Lung (tissue), 11 donors: ENCODE measurements at regions not wholly inside any gene's neighbourhood (a gene's known extent, or its start where the extent isn't known, plus 50 kb on each side); places are given as distances from the start of the nearest gene placed in this dataset.

Source experiments
- ATAC-seq: fragments of 200-7000 bp; cut with Tn5 transposase; one replicate; pipeline ENCODE4 v1.9.1; 2020; ENCODE audit warnings: moderate number of reproducible peaks; ENCODE audit not compliant: insufficient read depth, low FRiP score
- DNase-seq, 3 donors: peaks; one replicate each; pipeline ENCODE4 v3.0.0-alpha.2; 2013 to 2017
- H3K27ac ChIP-seq, 2 donors: one replicate each; pipeline ENCODE4 v1.5.1; 2013; ENCODE audit warnings: mild to moderate bottlenecking in 2 of 2, moderate library complexity in 2 of 2, control low read depth in 1 of 2, inconsistent platforms in 1 of 2, low read depth in 1 of 2, low read length in 1 of 2
- H3K27me3 ChIP-seq, 3 donors: one replicate each; pipeline ENCODE4 v1.5.1; 2013; ENCODE audit warnings: low read length in 2 of 3; ENCODE audit not compliant: control insufficient read depth in 3 of 3, insufficient read depth in 3 of 3
- H3K36me3 ChIP-seq, 4 donors: one replicate each; pipeline ENCODE4 v1.5.1; 2013; ENCODE audit warnings: low read length in 4 of 4, mild to moderate bottlenecking in 1 of 4, moderate library complexity in 1 of 4; ENCODE audit not compliant: control insufficient read depth in 4 of 4, insufficient read depth in 4 of 4
- H3K4me1 ChIP-seq, 5 donors: one replicate each; pipeline ENCODE4 v1.5.1; 2013; ENCODE audit warnings: low read length in 5 of 5, mild to moderate bottlenecking in 2 of 5, moderate library complexity in 1 of 5; ENCODE audit not compliant: control insufficient read depth in 5 of 5, insufficient read depth in 5 of 5
- H3K4me3 ChIP-seq: one replicate; pipeline ENCODE4 v1.5.1; 2013; ENCODE audit warnings: mild to moderate bottlenecking, control low read depth, moderate library complexity
- H3K9ac ChIP-seq, 2 donors: one replicate each; pipeline ENCODE4 v1.5.1; 2013; ENCODE audit warnings: low read length in 2 of 2, control low read depth in 1 of 2; ENCODE audit not compliant: insufficient read depth in 1 of 2
- H3K9me3 ChIP-seq, 4 donors: one replicate each; pipeline ENCODE4 v1.5.1; 2013; ENCODE audit warnings: low read length in 3 of 4, mild to moderate bottlenecking in 1 of 4, moderate library complexity in 1 of 4; ENCODE audit not compliant: control insufficient read depth in 4 of 4, insufficient read depth in 3 of 4
- CTCF ChIP-seq: IDR thresholded peaks from 2 replicates; pipeline ENCODE4 v1.5.1; 2012; ENCODE audit warnings: mild to moderate bottlenecking; ENCODE audit errors: control extremely low read depth, extremely low read depth
- WGBS, 2 donors: extraction: QIAGEN DNeasy Blood & Tissue Kit; methylation state at CpG; one replicate each; pipeline ENCODE4 v1.1.7; 2013; 5-methylcytosine and 5-hydroxymethylcytosine counted together
- donor health status: control.
- donor health status: control.
- donor health status: Bipolar disorder and iron deficiency.
- donor health status: healthy.
- donor health status: DM: yes; HTN: yes; CAD: no.

DNA sequence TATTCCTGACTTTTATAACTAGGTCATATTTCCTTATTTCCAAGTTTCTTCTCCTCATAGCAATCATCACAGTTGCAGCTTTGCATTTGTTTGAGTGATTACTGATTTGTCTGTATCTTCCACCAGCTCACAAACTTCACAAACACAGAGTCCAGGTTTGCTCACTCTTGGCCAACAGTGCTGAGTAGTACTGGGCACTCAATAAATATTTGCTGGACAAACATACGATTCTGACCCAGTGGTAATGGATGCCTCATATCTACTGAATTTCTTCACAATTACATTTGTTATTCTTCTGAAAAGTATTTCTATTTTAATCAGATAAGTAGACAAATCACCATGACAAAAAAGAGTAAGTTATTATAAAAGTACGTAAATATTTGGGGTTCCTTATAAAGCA lies 516.3 kb downstream of the TDRD15 start:
- H3K9ac ChIP-seq = no peak overlapping the region
- 64 to 77% methylated on average over 2 of the region's 2 CpGs for WGBS, 2 donors
- no peak overlapping the region for H3K27ac ChIP-seq
- no peaks in the 10 kb centered on the region for H3K9me3 ChIP-seq
- H3K4me3 ChIP-seq = no peak overlapping the region
- TF ChIP-seq CTCF = no peak
- peak in 1 of 3 donors; percentile 16 for DNase-seq
- H3K27me3 ChIP-seq = no peaks in the 10 kb centered on the region
- H3K4me1 ChIP-seq = peaks cover 0 to 12% (median 0%) of the 10 kb centered on the region in 5 donors
- no peaks in the 10 kb centered on the region for H3K36me3 ChIP-seq
- ATAC-seq = no peak

GRCh38 chr2:21642647-21643046 lies 518.9 kb downstream of the TDRD15 start:
- no peak overlapping the region for H3K27ac ChIP-seq
- H3K9ac ChIP-seq = no peak overlapping the region
- H3K4me1 ChIP-seq = peaks cover 0 to 37% (median 9%) of the 10 kb centered on the region in 5 donors
- TF ChIP-seq CTCF = no peak
- H3K4me3 ChIP-seq = no peak overlapping the region
- H3K36me3 ChIP-seq = no peaks in the 10 kb centered on the region
- DNase-seq (no peak), ATAC-seq (no peak)
- no peaks in the 10 kb centered on the region for H3K27me3 ChIP-seq
- WGBS, 2 donors = 76 to 78% methylated on average over 6 of the region's 6 CpGs
- H3K9me3 ChIP-seq = no peaks in the 10 kb centered on the region

DNA sequence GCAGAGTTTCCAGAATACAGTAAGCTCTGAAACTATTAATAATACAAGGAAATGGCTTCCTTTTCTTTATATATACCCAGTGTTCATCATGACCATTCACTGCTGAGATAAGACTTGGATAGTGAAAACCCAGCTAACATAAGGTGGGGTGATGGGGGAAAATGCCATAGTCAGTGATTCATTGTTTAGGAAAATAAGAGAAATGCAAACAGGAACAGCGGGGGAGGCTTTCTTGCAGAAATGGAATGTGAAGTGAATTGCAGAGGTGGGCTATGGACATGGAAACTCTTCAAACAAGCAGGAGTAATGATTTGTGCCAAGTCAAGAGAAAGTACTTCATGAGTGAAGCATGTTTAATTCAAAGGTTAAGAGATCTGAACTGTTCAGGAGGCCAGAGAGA lies 519.4 kb downstream of the TDRD15 start:
- Histone ChIP-seq H3K36me3 (no peaks in the 10 kb centered on the region), H3K4me1 (peaks cover 0 to 39% (median 9%) of the 10 kb centered on the region in 5 donors), H3K9me3 (peaks cover 0 to 2% (median 0%) of the 10 kb centered on the region in 4 donors), H3K27ac (no peak overlapping the region), H3K9ac (no peak overlapping the region), H3K27me3 (no peaks in the 10 kb centered on the region), H3K4me3 (no peak overlapping the region)
- ATAC-seq (no peak), DNase-seq (no peak)
- TF ChIP-seq CTCF = no peak
- WGBS, 2 donors = 67 to 85% methylated on average over 1 of the region's 1 CpG

- Histone ChIP-seq H3K27me3 (no peaks in the 10 kb centered on the region), H3K36me3 (no peaks in the 10 kb centered on the region), H3K4me3 (no peak overlapping the region), H3K27ac (no peak overlapping the region), H3K9me3 (peaks cover 0 to 2% (median 0%) of the 10 kb centered on the region in 4 donors), H3K4me1 (peaks cover 0 to 39% (median 9%) of the 10 kb centered on the region in 5 donors), H3K9ac (no peak overlapping the region)
- whole genome bisulfite sequencing, 2 donors = 81 to 88% methylated on average over 1 of the region's 1 CpG
- TF ChIP-seq CTCF = no peak
- ATAC-seq = no peak
- DNase-seq = no peak
Observed at GRCh38 chr2:21644266-21644665, 520.5 kb downstream of the TDRD15 start.
